RPMI7951 (cell line): ENCODE measurements at regions not wholly inside any gene's neighbourhood (a gene's known extent, or its start where the extent isn't known, plus 50 kb on each side); places are given as distances from the start of the nearest gene placed in this dataset.

ENCODE experiments used
- DNase-seq: peaks from one replicate; pipeline ENCODE4 v3.0.0-alpha.2; 2012; ENCODE audit warnings: low read depth

GRCh38 chr6:122059918-122060317, 339.5 kb upstream of the HSF2 start:
- DNase-seq: no peak

GRCh38 chr6:122061855-122062254, 337.6 kb upstream of the HSF2 start:
- no peak for DNase-seq

- no peak for DNase-seq
Measured at GRCh38 chr6:122063076-122063475, 336.4 kb upstream of the HSF2 start.

- no peak for DNase-seq
Measured at GRCh38 chr6:122063761-122064160, 335.7 kb upstream of the HSF2 start.

- no peak for DNase-seq
Measured at GRCh38 chr6:122066200-122066599, 333.3 kb upstream of the HSF2 start.

GRCh38 chr6:122068291-122068769, 331.1 kb upstream of the HSF2 start:
- DNase-seq: no peak

- no peak for DNase-seq
Measured at GRCh38 chr6:122069932-122070331, 329.5 kb upstream of the HSF2 start.

- DNase-seq: no peak
Measured at GRCh38 chr6:122072014-122072647, 327.3 kb upstream of the HSF2 start.

- DNase-seq: no peak
Measured at GRCh38 chr6:122075084-122075838, 324.2 kb upstream of the HSF2 start.

GRCh38 chr6:122075917-122076316, 323.5 kb upstream of the HSF2 start:
- no peak for DNase-seq

- no peak for DNase-seq
Measured at GRCh38 chr6:122077603-122078002, 321.8 kb upstream of the HSF2 start.

GRCh38 chr6:122078481-122078880, 321.0 kb upstream of the HSF2 start:
- DNase-seq: no peak

GRCh38 chr6:122079916-122080315, 319.5 kb upstream of the HSF2 start:
- DNase-seq: no peak

- DNase-seq: peak; percentile 58
Measured at GRCh38 chr6:122081921-122082320, 317.5 kb upstream of the HSF2 start.

GRCh38 chr6:122082370-122082769, 317.1 kb upstream of the HSF2 start:
- DNase-seq: no peak

- no peak for DNase-seq
Measured at GRCh38 chr6:122092366-122092765, 307.1 kb upstream of the HSF2 start.

GRCh38 chr6:122098201-122098678, 301.2 kb upstream of the HSF2 start:
- no peak for DNase-seq

GRCh38 chr6:122102026-122102425, 297.4 kb upstream of the HSF2 start:
- DNase-seq: no peak

GRCh38 chr6:122107256-122107852, 292.1 kb upstream of the HSF2 start:
- DNase-seq: no peak

GRCh38 chr6:122109075-122109474, 290.4 kb upstream of the HSF2 start:
- DNase-seq: no peak

GRCh38 chr6:122114717-122115116, 284.7 kb upstream of the HSF2 start:
- no peak for DNase-seq

GRCh38 chr6:122116119-122116834, 283.2 kb upstream of the HSF2 start:
- DNase-seq: no peak
